ENCODE measurements at regions not wholly inside any gene's neighbourhood (a gene's known extent, or its start where the extent isn't known, plus 50 kb on each side); places are given as distances from the start of the nearest gene placed in this dataset.

- TF ChIP-seq CTCF (conservative IDR thresholded peaks at IDR 0.05; ENCODE audit: low read depth, low read length) (no peak), EZH2 (IDR thresholded peaks at IDR 0.05; ENCODE audit: borderline replicate concordance, low read depth, low read length, poor library complexity, severe bottlenecking) (no peak)
These were observed 1306.6 kb downstream of the FSCB start for GRCh38 chr14:43200519-43200918.
